ENCODE measurements at regions not wholly inside any gene's neighbourhood (a gene's known extent, or its start where the extent isn't known, plus 50 kb on each side); places are given as distances from the start of the nearest gene placed in this dataset.

DNA sequence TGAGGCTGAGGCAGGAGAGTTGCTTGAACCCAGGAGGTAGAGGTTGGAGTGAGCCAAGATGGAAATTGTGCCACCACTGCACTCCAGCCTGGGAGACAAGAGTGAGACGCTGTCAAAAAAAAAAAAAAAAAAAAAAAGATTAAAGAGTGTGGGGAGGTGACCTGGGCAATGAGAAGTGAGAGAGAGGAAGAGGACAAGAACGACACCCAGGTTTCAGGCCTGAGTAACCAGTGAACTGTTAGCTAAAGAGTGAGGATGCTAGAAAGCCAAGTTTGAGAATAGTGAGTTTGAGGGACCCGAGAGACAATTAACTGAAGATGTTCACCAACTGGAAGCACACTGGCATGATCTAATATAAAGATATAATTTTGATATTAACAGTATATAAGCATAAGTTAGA is 85.4 kb upstream of the TNFAIP3 start:
- TF ChIP-seq, protein P1, sequence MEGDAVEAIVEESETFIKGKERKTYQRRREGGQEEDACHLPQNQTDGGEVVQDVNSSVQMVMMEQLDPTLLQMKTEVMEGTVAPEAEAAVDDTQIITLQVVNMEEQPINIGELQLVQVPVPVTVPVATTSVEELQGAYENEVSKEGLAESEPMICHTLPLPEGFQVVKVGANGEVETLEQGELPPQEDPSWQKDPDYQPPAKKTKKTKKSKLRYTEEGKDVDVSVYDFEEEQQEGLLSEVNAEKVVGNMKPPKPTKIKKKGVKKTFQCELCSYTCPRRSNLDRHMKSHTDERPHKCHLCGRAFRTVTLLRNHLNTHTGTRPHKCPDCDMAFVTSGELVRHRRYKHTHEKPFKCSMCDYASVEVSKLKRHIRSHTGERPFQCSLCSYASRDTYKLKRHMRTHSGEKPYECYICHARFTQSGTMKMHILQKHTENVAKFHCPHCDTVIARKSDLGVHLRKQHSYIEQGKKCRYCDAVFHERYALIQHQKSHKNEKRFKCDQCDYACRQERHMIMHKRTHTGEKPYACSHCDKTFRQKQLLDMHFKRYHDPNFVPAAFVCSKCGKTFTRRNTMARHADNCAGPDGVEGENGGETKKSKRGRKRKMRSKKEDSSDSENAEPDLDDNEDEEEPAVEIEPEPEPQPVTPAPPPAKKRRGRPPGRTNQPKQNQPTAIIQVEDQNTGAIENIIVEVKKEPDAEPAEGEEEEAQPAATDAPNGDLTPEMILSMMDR (IDR thresholded peaks at IDR 0.05), result no peak

DNA sequence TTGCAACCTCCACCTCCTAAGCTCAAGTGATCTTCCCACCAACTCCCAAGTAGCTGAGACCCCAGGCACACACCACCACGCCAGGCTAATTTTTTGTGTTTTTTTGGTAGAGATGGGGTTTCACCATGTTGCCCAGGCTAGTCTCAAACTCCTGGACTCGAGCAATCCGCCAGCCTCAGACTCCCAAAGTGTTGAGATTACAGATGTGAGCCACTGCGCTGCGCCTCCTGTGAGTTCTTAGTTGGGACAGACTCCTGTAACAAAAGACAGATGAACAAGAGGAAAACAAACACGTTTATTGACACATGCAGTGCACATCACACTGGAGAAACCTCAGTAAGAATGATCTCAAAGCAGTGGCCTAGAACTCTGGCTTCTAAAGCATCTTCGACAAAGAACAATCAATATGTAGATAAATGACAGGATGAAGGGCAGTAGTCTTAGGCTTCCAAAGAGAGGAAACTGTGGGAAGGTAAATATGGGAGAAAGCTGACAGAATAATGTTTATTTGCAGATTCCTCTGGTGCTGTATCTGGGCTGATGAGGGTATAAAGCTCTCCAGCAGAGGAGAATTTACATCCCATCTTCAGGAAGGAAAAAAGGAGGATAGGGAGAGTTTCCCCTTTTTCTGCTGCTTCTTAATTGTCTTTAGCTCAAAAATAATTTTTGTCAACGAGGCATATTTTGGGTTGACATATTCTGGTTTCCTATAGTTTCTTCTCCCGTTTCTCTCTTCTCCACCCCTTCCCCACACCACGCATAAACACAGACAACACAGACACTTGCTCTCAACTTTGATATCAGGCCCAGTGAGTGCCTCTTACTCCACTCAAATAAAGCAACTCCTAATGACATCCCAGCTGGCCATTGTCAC is 84.7 kb upstream of the TNFAIP3 start:
- TF ChIP-seq, protein P1 (IDR thresholded peaks at IDR 0.05), result no peak

DNA sequence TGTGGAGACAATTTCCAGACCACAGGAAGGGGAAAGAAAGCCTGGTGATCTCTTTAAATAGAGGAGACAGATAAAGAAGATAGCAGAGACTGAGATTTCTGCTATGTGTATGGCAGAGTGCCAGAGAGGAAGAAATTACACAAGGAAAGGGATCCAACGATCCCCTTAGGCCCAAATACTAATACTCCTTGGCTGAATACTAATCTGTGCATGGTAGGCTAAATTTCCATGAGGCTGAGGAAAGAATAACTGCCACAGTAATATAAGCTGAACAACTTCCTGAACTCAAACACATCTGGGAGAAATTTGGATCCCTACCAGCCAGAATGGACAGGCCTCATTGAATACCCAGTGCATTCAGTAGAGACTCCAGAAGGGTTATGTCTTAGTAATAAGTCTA is 83.3 kb upstream of the TNFAIP3 start:
- TF ChIP-seq, protein P1 (IDR thresholded peaks at IDR 0.05), result no peak

DNA sequence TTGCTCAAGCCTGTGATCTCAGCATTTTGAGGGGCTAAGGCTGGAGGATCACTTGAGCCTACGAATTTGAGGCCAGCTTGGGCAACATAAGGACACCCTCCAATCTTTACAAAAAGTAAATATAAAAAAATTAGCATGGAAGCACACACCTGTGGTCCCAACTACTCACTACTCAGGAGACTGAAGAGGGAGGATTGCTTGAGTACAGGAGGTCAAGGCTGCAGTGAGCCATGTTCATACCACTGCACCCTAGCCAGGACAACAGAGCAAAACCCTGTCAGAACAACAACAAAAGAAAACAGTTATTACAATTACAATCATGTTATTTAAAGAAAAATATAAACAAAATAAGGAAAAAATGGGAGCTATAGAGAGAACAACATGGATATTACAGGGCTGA is 82.5 kb upstream of the TNFAIP3 start:
- TF ChIP-seq, protein P1 (IDR thresholded peaks at IDR 0.05), result no peak

DNA sequence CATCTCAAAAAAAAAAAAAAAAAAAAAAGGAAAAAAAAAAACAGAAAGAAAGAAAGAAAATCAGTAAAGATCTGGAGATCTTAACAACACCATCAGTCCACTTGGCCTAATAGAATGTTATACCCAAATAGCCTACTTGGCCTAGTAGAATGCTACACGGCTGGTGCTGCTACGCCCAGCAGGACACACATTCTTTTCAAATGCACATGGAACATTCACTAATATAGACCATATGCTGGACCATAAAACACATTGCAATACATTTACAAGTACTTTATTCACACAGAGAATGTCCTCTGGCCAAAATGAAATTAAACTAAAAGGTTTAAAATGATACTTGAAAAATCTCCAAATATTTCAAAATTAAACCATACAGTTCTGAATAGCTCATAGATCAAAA is 80.0 kb upstream of the TNFAIP3 start:
- TF ChIP-seq, protein P1 (IDR thresholded peaks at IDR 0.05), result no peak

DNA sequence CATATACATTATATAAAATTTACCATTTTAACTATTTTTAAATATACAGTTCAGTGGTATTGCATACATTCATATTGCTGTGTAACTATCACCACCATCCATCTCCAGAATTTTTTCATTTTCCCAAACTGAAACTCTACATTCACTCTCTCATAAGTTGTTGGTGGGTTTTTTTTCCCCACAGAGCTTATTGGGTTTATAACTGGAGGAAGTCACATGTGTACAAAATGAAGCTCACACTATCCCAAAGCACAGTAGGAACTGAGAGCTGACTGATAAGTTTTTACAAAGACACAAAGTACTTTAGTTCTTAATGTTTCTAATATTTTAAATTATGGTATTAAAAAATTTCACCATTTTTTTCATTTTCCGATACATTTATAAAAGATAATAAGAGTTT is 78.8 kb upstream of the TNFAIP3 start:
- TF ChIP-seq, protein P1 (IDR thresholded peaks at IDR 0.05), result no peak

DNA sequence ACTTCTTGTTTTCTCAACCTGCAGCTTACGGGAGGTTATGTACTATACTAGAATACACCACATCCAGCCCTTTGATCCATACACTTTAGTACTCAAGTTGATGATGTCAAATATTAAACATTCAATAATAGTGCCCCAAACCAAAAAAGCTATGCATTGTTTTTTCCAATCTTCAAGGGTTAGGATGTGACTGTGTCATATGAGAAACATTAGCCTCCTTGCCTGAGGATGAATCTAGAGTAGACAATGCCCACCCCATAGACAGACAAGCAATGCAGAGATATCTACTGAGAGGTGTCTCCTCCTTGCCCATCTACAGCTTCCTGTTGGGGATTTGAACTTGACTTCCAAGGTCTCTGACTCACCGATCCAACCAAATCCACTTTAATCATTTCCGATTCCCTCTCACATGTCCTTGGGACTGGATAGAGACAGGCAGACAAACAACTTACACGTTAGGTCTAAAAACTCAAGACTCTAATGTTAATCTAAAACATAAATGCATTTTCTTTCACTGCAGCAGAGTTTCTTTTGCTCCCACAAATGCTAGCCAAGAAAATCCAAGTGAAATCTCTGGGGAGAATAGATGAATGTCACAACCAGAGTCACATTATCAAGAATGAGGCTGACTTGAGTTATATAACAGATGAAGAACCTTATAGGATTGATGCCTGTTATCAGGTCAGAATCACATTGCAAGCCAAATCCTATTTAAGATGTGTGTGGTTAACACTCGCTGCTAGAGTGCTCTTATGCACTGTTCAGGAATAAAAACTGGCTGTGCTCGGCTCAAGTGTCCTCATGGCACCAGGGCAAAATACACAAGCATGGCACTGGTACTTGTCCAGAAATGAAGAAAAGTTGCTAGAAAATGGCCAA is 75.5 kb upstream of the TNFAIP3 start:
- TF ChIP-seq, protein P1 (IDR thresholded peaks at IDR 0.05), result no peak
